ENCODE measurements at regions not wholly inside any gene's neighbourhood (a gene's known extent, or its start where the extent isn't known, plus 50 kb on each side); places are given as distances from the start of the nearest gene placed in this dataset.

DNA sequence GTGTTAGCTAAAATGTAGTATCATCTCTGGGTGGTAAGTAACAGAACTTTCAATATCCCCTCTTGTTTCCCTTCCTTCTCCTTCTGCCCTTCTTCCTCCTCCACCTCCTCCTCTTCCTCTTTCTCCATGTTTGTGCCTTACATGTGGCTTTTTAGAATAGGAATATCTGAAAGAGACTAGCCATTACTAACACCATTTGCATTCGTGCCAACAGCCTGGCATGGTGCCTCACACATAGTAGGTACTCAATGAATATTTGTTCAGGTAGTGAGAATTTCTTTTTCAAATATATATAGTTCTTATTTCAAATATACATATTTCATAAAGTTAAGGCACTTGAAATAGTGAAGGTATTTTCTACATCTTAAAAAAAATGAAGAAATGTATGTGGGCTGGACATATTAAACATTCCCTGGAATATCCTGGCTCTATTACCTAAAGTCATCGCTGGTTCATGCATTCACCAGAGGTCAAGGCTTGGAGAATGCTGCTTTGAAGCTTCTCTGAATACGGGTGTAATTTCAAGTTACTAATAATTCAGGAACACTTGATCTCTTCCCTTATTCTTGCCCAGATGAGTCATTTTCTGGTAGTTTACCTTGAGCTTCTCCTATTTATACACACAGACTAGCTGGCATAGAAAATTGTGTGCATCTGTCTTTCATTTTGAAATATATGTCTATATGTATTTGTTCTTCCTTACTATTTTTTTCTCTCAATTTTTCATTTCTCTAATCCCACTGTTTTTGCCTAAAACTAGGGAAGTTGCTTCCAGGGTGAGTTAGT lies 319.4 kb downstream of the TGFB2 start:
- peak; percentile 82 for ATAC-seq
- intact Hi-C loops (cut with micrococcal nuclease) = loop anchor here (2.0 to 10.0 kb wide), 4 partner anchors 106 to 317 kb away; partner anchors contain the start of gene TGFB2

GRCh38 chr1:218665221-218665620 lies 320.1 kb downstream of the TGFB2 start:
- no peaks in the 10 kb centered on the region for H3K79me2 ChIP-seq (ENCODE audit: low read length)
- peaks cover 10% of the 10 kb centered on the region for H3F3A ChIP-seq (ENCODE audit: low read length, unreplicated experiment)
- H4K20me1 ChIP-seq (ENCODE audit: low read length) = no peaks in the 10 kb centered on the region
- H3K36me3 ChIP-seq (ENCODE audit: low read depth, low read length) = peaks cover 2% of the 10 kb centered on the region; the same call in 1 of the 2 replicates
- peak overlapping the region; percentile 28; the same call in 1 of the 2 replicates for H3K4me3 ChIP-seq (ENCODE audit: low read length)
- DNase-seq (peak; percentile 48), ATAC-seq (peak; percentile 54)
- ChIA-PET POLR2A (ENCODE audit: unreplicated experiment) (interaction anchor here (0.6 to 1.1 kb wide), 2 partner anchors 256 to 320 kb away, joined by 3 to 4 read pairs; partner anchors contain the start of gene TGFB2), CTCF (interaction anchor here (0.6 kb wide), 2 partner anchors 9 to 221 kb away, joined by 3 to 4 read pairs; no protein-coding TSS in a partner anchor)
- peak overlapping the region; percentile 60 for H3K4me2 ChIP-seq (ENCODE audit: low read length)
- intact Hi-C loops (cut with micrococcal nuclease) = loop anchor here (2.0 to 10.0 kb wide), 2 partner anchors 106 to 170 kb away; no protein-coding TSS in a partner anchor
- no TSS peak for BruUV-seq (replicated peaks)
- H3K27ac ChIP-seq (ENCODE audit: low read length) = peak overlapping the region; percentile 51
- peak overlapping the region; percentile 10 for H3K9ac ChIP-seq (ENCODE audit: low read length)
- H2AFZ ChIP-seq (ENCODE audit: low read length) = peak overlapping the region; percentile 53
- H3K9me2 ChIP-seq (replicated peaks; ENCODE audit: low read length) = peaks cover 5% of the 10 kb centered on the region; the same call in 1 of the 2 replicates
- TF ChIP-seq EZH2 (IDR thresholded peaks at IDR 0.05; ENCODE audit: low read length, unreplicated experiment) = no peak
- TF ChIP-seq, protein P1, sequence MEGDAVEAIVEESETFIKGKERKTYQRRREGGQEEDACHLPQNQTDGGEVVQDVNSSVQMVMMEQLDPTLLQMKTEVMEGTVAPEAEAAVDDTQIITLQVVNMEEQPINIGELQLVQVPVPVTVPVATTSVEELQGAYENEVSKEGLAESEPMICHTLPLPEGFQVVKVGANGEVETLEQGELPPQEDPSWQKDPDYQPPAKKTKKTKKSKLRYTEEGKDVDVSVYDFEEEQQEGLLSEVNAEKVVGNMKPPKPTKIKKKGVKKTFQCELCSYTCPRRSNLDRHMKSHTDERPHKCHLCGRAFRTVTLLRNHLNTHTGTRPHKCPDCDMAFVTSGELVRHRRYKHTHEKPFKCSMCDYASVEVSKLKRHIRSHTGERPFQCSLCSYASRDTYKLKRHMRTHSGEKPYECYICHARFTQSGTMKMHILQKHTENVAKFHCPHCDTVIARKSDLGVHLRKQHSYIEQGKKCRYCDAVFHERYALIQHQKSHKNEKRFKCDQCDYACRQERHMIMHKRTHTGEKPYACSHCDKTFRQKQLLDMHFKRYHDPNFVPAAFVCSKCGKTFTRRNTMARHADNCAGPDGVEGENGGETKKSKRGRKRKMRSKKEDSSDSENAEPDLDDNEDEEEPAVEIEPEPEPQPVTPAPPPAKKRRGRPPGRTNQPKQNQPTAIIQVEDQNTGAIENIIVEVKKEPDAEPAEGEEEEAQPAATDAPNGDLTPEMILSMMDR (conservative IDR thresholded peaks at IDR 0.05; ENCODE audit: low read depth, low read length) = no peak
- no peak for TF ChIP-seq EZH2phosphoT487 (IDR thresholded peaks at IDR 0.05; ENCODE audit: borderline replicate concordance, low read length)
- peaks cover 5% of the 10 kb centered on the region; the same call in 1 of the 2 replicates for H3K9me3 ChIP-seq (ENCODE audit: low read length)
- no peaks in the 10 kb centered on the region for H3K27me3 ChIP-seq (ENCODE audit: low read length)
- peaks cover 32% of the 10 kb centered on the region for H3K4me1 ChIP-seq (ENCODE audit: insufficient read depth, low read length)

More for the DNA sequence above, 319.4 kb downstream of the TGFB2 start:
- Histone ChIP-seq H3F3A (ENCODE audit: low read length, unreplicated experiment) (peaks cover 10% of the 10 kb centered on the region), H3K36me3 (ENCODE audit: low read depth, low read length) (peaks cover 2% of the 10 kb centered on the region; the same call in 1 of the 2 replicates), H3K27ac (ENCODE audit: low read length) (peak overlapping the region; percentile 51), H3K79me2 (ENCODE audit: low read length) (no peaks in the 10 kb centered on the region), H2AFZ (ENCODE audit: low read length) (peak overlapping the region; percentile 53; the same call in 1 of the 2 replicates), H3K9me3 (ENCODE audit: low read length) (peaks cover 5% of the 10 kb centered on the region; the same call in 1 of the 2 replicates), H3K4me1 (ENCODE audit: insufficient read depth, low read length) (peaks cover 39% of the 10 kb centered on the region), H3K4me3 (ENCODE audit: low read length) (peak overlapping the region; percentile 28; the same call in 1 of the 2 replicates), H3K27me3 (ENCODE audit: low read length) (no peaks in the 10 kb centered on the region), H3K9me2 (replicated peaks; ENCODE audit: low read length) (peaks cover 5% of the 10 kb centered on the region; the same call in 1 of the 2 replicates), H3K4me2 (ENCODE audit: low read length) (peak overlapping the region; percentile 60), H4K20me1 (ENCODE audit: low read length) (no peaks in the 10 kb centered on the region), H3K9ac (ENCODE audit: low read length) (peak overlapping the region; percentile 10)
- TF ChIP-seq EZH2phosphoT487 (IDR thresholded peaks at IDR 0.05; ENCODE audit: borderline replicate concordance, low read length) (no peak), EZH2 (IDR thresholded peaks at IDR 0.05; ENCODE audit: low read length, unreplicated experiment) (no peak)
- peak; percentile 94 for DNase-seq
- BruUV-seq (replicated peaks) = no TSS peak
- POLR2A ChIA-PET (ENCODE audit: unreplicated experiment) = interaction anchor here (0.6 to 1.1 kb wide), 2 partner anchors 257 to 320 kb away, joined by 3 to 4 read pairs; partner anchors contain the start of gene TGFB2
- CTCF ChIA-PET = interaction anchor here (0.6 kb wide), 2 partner anchors 9 to 221 kb away, joined by 3 to 4 read pairs; no protein-coding TSS in a partner anchor

- Histone ChIP-seq H3K9me3 (ENCODE audit: low read length) (peaks cover 5% of the 10 kb centered on the region; the same call in 1 of the 2 replicates), H3K4me2 (ENCODE audit: low read length) (no peak overlapping the region), H3K9ac (ENCODE audit: low read length) (no peak overlapping the region), H3K9me2 (replicated peaks; ENCODE audit: low read length) (peaks cover 5% of the 10 kb centered on the region; the same call in 1 of the 2 replicates), H4K20me1 (ENCODE audit: low read length) (no peaks in the 10 kb centered on the region), H3K79me2 (ENCODE audit: low read length) (no peaks in the 10 kb centered on the region), H2AFZ (ENCODE audit: low read length) (no peak overlapping the region), H3K27me3 (ENCODE audit: low read length) (no peaks in the 10 kb centered on the region), H3F3A (ENCODE audit: low read length, unreplicated experiment) (peaks cover 10% of the 10 kb centered on the region), H3K4me1 (ENCODE audit: insufficient read depth, low read length) (peaks cover 22% of the 10 kb centered on the region), H3K4me3 (ENCODE audit: low read length) (no peak overlapping the region), H3K27ac (ENCODE audit: low read length) (no peak overlapping the region), H3K36me3 (ENCODE audit: low read depth, low read length) (peaks cover 2% of the 10 kb centered on the region; the same call in 1 of the 2 replicates)
- BruUV-seq (replicated peaks) = no TSS peak
- POLR2A ChIA-PET (ENCODE audit: unreplicated experiment) = no interaction called here
- intact Hi-C loops (cut with micrococcal nuclease) = loop anchor here (10.0 kb wide), 1 partner anchor 171 kb away; no protein-coding TSS in a partner anchor
- no peak for ATAC-seq
- DNase-seq = peak; percentile 27
- CTCF ChIA-PET = no interaction called here
- TF ChIP-seq EZH2phosphoT487 (IDR thresholded peaks at IDR 0.05; ENCODE audit: borderline replicate concordance, low read length) = no peak
- no peak for TF ChIP-seq EZH2 (IDR thresholded peaks at IDR 0.05; ENCODE audit: low read length, unreplicated experiment)
- TF ChIP-seq, protein P1 (conservative IDR thresholded peaks at IDR 0.05; ENCODE audit: low read depth, low read length) = no peak
Measured at GRCh38 chr1:218666263-218666662, 321.1 kb downstream of the TGFB2 start.
